SU-DHL-6 (cell line): ENCODE measurements at regions not wholly inside any gene's neighbourhood (a gene's known extent, or its start where the extent isn't known, plus 50 kb on each side); places are given as distances from the start of the nearest gene placed in this dataset.

Source experiments
- H2AFZ ChIP-seq: fragments of 200-600 bp; sonication (generic); 2 replicates; pipeline ENCODE4 v1.6.1; 2014; ENCODE audit warnings: low read depth, mild to moderate bottlenecking, moderate library complexity, mixed read lengths, antibody characterized with exemption, low read length; ENCODE audit not compliant: severe bottlenecking
- H3F3A ChIP-seq: fragments of 200-600 bp; shearing (Covaris generic); 2 replicates; pipeline ENCODE4 v1.6.0; 2016; ENCODE audit warnings: antibody characterized with exemption, mild to moderate bottlenecking; ENCODE audit not compliant: insufficient read depth
- H3K27ac ChIP-seq: fragments of 200-600 bp; sonication (generic); 2 replicates; pipeline ENCODE4 v1.5.1; 2016; ENCODE audit warnings: low read depth, mild to moderate bottlenecking, low read length, moderate library complexity, mixed read lengths
- H3K27me3 ChIP-seq: fragments of 200-600 bp; sonication (generic), shearing (Covaris generic); 2 replicates; pipeline ENCODE4 v1.6.0; 2014; ENCODE audit warnings: mild to moderate bottlenecking, low read length
- H3K36me3 ChIP-seq: fragments of 200-600 bp; sonication (generic); 2 replicates; pipeline ENCODE4 v1.6.1; 2014; ENCODE audit warnings: mild to moderate bottlenecking, low read length, mixed read lengths
- H3K4me2 ChIP-seq: fragments of 300-600, 200-600 bp; shearing (Covaris generic), sonication (generic); 2 replicates; pipeline ENCODE4 v1.6.0; 2014; ENCODE audit warnings: low read length, low read depth, mild to moderate bottlenecking; ENCODE audit not compliant: poor library complexity, severe bottlenecking
- H3K4me3 ChIP-seq: fragments of 200-600 bp; sonication (generic); 2 replicates; pipeline ENCODE4 v1.5.1; 2014; ENCODE audit warnings: antibody characterized with exemption, low read length, mild to moderate bottlenecking, mixed read lengths; ENCODE audit not compliant: insufficient read depth, poor library complexity, severe bottlenecking
- H3K79me2 ChIP-seq: fragments of 200-600 bp; sonication (generic); 2 replicates; pipeline ENCODE4 v1.6.1; 2014; ENCODE audit warnings: mild to moderate bottlenecking, low read length, moderate library complexity; ENCODE audit not compliant: insufficient read depth
- H3K9ac ChIP-seq: fragments of 200-600 bp; sonication (generic); 2 replicates; pipeline ENCODE4 v1.7.0; 2014; ENCODE audit warnings: mild to moderate bottlenecking, low read length
- H3K9me2 ChIP-seq: fragments of 200-600 bp; sonication (generic); replicated peaks from 2 replicates; pipeline ENCODE4 v1.6.1; 2014; ENCODE audit warnings: low read length; ENCODE audit not compliant: insufficient read depth
- H3K9me3 ChIP-seq: fragments of 200-600 bp; sonication (generic); 2 replicates; pipeline ENCODE4 v1.6.1; 2014; ENCODE audit warnings: low read length, mixed read lengths; ENCODE audit not compliant: insufficient read depth
- H4K20me1 ChIP-seq: fragments of 200-600 bp; sonication (generic); 2 replicates; pipeline ENCODE4 v1.6.1; 2014; ENCODE audit warnings: low read depth, mild to moderate bottlenecking, antibody characterized with exemption, low read length, moderate library complexity, mixed read lengths
- EZH2phosphoT487 ChIP-seq: fragments of 200-600 bp; sonication (generic), shearing (Covaris generic); conservative IDR thresholded peaks from 2 replicates; pipeline ENCODE4 v1.6.1; 2018; ENCODE audit warnings: mild to moderate bottlenecking, antibody characterized with exemption, low read length, moderate library complexity, mixed read lengths
- TF ChIP-seq, protein P1 (sequence below): fragments of 200-600 bp; sonication (generic); IDR thresholded peaks from one replicate; pipeline ENCODE4 v1.5.1; 2017; ENCODE audit warnings: antibody characterized with exemption, mild to moderate bottlenecking, low read length, moderate library complexity; ENCODE audit not compliant: insufficient read depth, poor library complexity, severe bottlenecking

- H3K9me3 ChIP-seq: no peaks in the 10 kb centered on the region
- no peak overlapping the region for H3K4me2 ChIP-seq
- H3K27ac ChIP-seq: no peak overlapping the region
- H3K9ac ChIP-seq: no peak overlapping the region
- H3F3A ChIP-seq: no peaks in the 10 kb centered on the region
- H3K9me2 ChIP-seq: no peaks in the 10 kb centered on the region
- H3K36me3 ChIP-seq: no peaks in the 10 kb centered on the region
- no peak overlapping the region for H2AFZ ChIP-seq
- no peak for TF ChIP-seq EZH2phosphoT487
- TF ChIP-seq, protein P1, sequence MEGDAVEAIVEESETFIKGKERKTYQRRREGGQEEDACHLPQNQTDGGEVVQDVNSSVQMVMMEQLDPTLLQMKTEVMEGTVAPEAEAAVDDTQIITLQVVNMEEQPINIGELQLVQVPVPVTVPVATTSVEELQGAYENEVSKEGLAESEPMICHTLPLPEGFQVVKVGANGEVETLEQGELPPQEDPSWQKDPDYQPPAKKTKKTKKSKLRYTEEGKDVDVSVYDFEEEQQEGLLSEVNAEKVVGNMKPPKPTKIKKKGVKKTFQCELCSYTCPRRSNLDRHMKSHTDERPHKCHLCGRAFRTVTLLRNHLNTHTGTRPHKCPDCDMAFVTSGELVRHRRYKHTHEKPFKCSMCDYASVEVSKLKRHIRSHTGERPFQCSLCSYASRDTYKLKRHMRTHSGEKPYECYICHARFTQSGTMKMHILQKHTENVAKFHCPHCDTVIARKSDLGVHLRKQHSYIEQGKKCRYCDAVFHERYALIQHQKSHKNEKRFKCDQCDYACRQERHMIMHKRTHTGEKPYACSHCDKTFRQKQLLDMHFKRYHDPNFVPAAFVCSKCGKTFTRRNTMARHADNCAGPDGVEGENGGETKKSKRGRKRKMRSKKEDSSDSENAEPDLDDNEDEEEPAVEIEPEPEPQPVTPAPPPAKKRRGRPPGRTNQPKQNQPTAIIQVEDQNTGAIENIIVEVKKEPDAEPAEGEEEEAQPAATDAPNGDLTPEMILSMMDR: no peak
- no peaks in the 10 kb centered on the region for H3K27me3 ChIP-seq
- no peak overlapping the region for H3K4me3 ChIP-seq
- H4K20me1 ChIP-seq: no peaks in the 10 kb centered on the region
- H3K79me2 ChIP-seq: no peaks in the 10 kb centered on the region
Observed at GRCh38 chr1:193662030-193662429, 475.6 kb upstream of the B3GALT2 start.

DNA sequence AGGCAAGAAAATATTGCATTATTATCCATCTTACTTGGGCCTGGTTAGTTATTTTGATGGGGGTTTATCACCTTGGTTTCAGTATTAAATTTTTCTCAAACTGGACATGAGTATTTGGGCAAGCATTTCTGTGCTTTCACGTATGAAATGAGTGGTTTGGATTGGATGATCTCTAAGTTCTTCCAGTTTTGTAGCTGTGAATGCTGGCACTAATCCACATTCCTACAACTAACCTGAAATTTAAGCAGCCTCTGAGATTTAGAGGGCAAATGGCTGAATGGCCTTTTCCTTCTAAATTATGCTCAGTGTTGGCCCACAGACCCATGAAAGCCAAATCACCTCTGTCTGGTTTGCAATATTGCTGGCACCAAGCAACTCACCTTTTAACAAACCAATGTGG lies 475.0 kb upstream of the B3GALT2 start:
- no peaks in the 10 kb centered on the region for H3F3A ChIP-seq

GRCh38 chr1:193660428-193660827 lies 474.0 kb upstream of the B3GALT2 start:
- no peak overlapping the region for H3K4me2 ChIP-seq
- H3K4me3 ChIP-seq: no peak overlapping the region
- no peak for TF ChIP-seq EZH2phosphoT487
- TF ChIP-seq, protein P1: no peak
- H3K9ac ChIP-seq: no peak overlapping the region
- H3K79me2 ChIP-seq: no peaks in the 10 kb centered on the region
- H3K27me3 ChIP-seq: no peaks in the 10 kb centered on the region
- H4K20me1 ChIP-seq: no peaks in the 10 kb centered on the region
- H3K36me3 ChIP-seq: no peaks in the 10 kb centered on the region
- H2AFZ ChIP-seq: no peak overlapping the region
- no peak overlapping the region for H3K27ac ChIP-seq
- no peaks in the 10 kb centered on the region for H3K9me2 ChIP-seq
- no peaks in the 10 kb centered on the region for H3F3A ChIP-seq
- no peaks in the 10 kb centered on the region for H3K9me3 ChIP-seq

More for the DNA sequence above, 475.0 kb upstream of the B3GALT2 start:
- Histone ChIP-seq H3K27ac (no peak overlapping the region), H3K9me3 (no peaks in the 10 kb centered on the region), H3K27me3 (no peaks in the 10 kb centered on the region), H2AFZ (no peak overlapping the region), H3K9ac (no peak overlapping the region), H3K9me2 (no peaks in the 10 kb centered on the region), H3K4me2 (no peak overlapping the region), H3K79me2 (no peaks in the 10 kb centered on the region), H3K36me3 (no peaks in the 10 kb centered on the region), H4K20me1 (no peaks in the 10 kb centered on the region), H3K4me3 (no peak overlapping the region)
- TF ChIP-seq, protein P1: no peak
- no peak for TF ChIP-seq EZH2phosphoT487
